ENCODE measurements at regions not wholly inside any gene's neighbourhood (a gene's known extent, or its start where the extent isn't known, plus 50 kb on each side); places are given as distances from the start of the nearest gene placed in this dataset.

- in situ Hi-C loops (cut with MboI; ENCODE audit: low sequenced_read_pairs): no loop called here
Measured at GRCh38 chr17:73872816-73873215, 228.6 kb upstream of the SDK2 start.

- in situ Hi-C loops (cut with MboI; ENCODE audit: low sequenced_read_pairs): no loop called here
Measured at GRCh38 chr17:73874008-73874720, 229.9 kb upstream of the SDK2 start.

- in situ Hi-C loops (cut with MboI; ENCODE audit: low sequenced_read_pairs): no loop called here
Measured at GRCh38 chr17:73875346-73875745, 231.1 kb upstream of the SDK2 start.

GRCh38 chr17:73877962-73878361 lies 233.7 kb upstream of the SDK2 start:
- in situ Hi-C loops (cut with MboI; ENCODE audit: low sequenced_read_pairs): no loop called here

GRCh38 chr17:73878923-73879322 lies 234.7 kb upstream of the SDK2 start:
- in situ Hi-C loops (cut with MboI; ENCODE audit: low sequenced_read_pairs): no loop called here

- in situ Hi-C loops (cut with MboI; ENCODE audit: low sequenced_read_pairs): no loop called here
Measured at GRCh38 chr17:73879987-73880386, 235.7 kb upstream of the SDK2 start.

- in situ Hi-C loops (cut with MboI; ENCODE audit: low sequenced_read_pairs): no loop called here
Measured at GRCh38 chr17:73882590-73882989, 238.3 kb upstream of the SDK2 start.

GRCh38 chr17:73883175-73883574 lies 238.9 kb upstream of the SDK2 start:
- in situ Hi-C loops (cut with MboI; ENCODE audit: low sequenced_read_pairs): no loop called here

GRCh38 chr17:73887739-73888138 lies 243.5 kb upstream of the SDK2 start:
- in situ Hi-C loops (cut with MboI; ENCODE audit: low sequenced_read_pairs): no loop called here

GRCh38 chr17:73888862-73889261 lies 244.6 kb upstream of the SDK2 start:
- in situ Hi-C loops (cut with MboI; ENCODE audit: low sequenced_read_pairs): no loop called here

- in situ Hi-C loops (cut with MboI; ENCODE audit: low sequenced_read_pairs): no loop called here
Measured at GRCh38 chr17:73889439-73889838, 245.2 kb upstream of the SDK2 start.

- in situ Hi-C loops (cut with MboI; ENCODE audit: low sequenced_read_pairs): no loop called here
Measured at GRCh38 chr17:73890831-73891405, 246.7 kb upstream of the SDK2 start.

- in situ Hi-C loops (cut with MboI; ENCODE audit: low sequenced_read_pairs): no loop called here
Measured at GRCh38 chr17:73895157-73895556, 250.9 kb upstream of the SDK2 start.

- in situ Hi-C loops (cut with MboI; ENCODE audit: low sequenced_read_pairs): no loop called here
Measured at GRCh38 chr17:73896966-73897365, 252.7 kb upstream of the SDK2 start.

GRCh38 chr17:73899839-73900238 lies 255.6 kb upstream of the SDK2 start:
- in situ Hi-C loops (cut with MboI; ENCODE audit: low sequenced_read_pairs): no loop called here

GRCh38 chr17:73900516-73900915 lies 256.3 kb upstream of the SDK2 start:
- in situ Hi-C loops (cut with MboI; ENCODE audit: low sequenced_read_pairs): no loop called here

- in situ Hi-C loops (cut with MboI; ENCODE audit: low sequenced_read_pairs): no loop called here
Measured at GRCh38 chr17:73901249-73901648, 257.0 kb upstream of the SDK2 start.

GRCh38 chr17:73901661-73902415 lies 257.6 kb upstream of the SDK2 start:
- in situ Hi-C loops (cut with MboI; ENCODE audit: low sequenced_read_pairs): no loop called here

- in situ Hi-C loops (cut with MboI; ENCODE audit: low sequenced_read_pairs): no loop called here
Measured at GRCh38 chr17:73902416-73903181, 258.4 kb upstream of the SDK2 start.

- in situ Hi-C loops (cut with MboI; ENCODE audit: low sequenced_read_pairs): no loop called here
Measured at GRCh38 chr17:73906896-73907870, 262.9 kb upstream of the SDK2 start.

Data from HL-60/S4 (cell line).